ENCODE measurements at regions not wholly inside any gene's neighbourhood (a gene's known extent, or its start where the extent isn't known, plus 50 kb on each side); places are given as distances from the start of the nearest gene placed in this dataset.

DNA sequence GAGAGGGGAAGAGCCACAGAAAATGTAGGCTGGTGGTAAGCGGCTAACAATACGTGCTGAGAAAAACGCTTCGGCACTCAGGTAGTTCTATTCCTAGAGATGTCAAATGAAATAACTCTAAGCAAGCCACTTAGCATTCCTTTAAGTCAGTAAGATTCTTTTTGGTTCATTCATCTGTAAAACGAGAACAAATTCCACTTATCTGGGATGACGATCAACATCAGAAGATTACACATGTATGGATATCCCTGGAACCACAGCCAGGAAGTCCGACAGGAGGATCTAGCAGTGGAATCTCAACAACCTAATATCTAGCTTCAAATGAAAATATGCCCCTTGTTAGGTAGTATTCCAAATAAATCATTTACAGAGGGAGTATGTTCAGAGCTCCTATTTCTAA lies 74.6 kb upstream of the CDKN3 start:
- no peaks in the 10 kb centered on the region for H3K36me3 Mint-ChIP-seq
- TF ChIP-seq, protein P1, sequence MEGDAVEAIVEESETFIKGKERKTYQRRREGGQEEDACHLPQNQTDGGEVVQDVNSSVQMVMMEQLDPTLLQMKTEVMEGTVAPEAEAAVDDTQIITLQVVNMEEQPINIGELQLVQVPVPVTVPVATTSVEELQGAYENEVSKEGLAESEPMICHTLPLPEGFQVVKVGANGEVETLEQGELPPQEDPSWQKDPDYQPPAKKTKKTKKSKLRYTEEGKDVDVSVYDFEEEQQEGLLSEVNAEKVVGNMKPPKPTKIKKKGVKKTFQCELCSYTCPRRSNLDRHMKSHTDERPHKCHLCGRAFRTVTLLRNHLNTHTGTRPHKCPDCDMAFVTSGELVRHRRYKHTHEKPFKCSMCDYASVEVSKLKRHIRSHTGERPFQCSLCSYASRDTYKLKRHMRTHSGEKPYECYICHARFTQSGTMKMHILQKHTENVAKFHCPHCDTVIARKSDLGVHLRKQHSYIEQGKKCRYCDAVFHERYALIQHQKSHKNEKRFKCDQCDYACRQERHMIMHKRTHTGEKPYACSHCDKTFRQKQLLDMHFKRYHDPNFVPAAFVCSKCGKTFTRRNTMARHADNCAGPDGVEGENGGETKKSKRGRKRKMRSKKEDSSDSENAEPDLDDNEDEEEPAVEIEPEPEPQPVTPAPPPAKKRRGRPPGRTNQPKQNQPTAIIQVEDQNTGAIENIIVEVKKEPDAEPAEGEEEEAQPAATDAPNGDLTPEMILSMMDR (conservative IDR thresholded peaks at IDR 0.05): no peak
- H3K4me3 Mint-ChIP-seq: no peak overlapping the region
- no peak for DNase-seq (ENCODE audit: extremely low spot score, unreplicated experiment)
- peaks cover 43% of the 10 kb centered on the region for H3K4me1 Mint-ChIP-seq (ENCODE audit: unreplicated experiment)
- H3K27ac Mint-ChIP-seq: no peak overlapping the region
- H3K27me3 Mint-ChIP-seq: peaks cover 15% of the 10 kb centered on the region
- H3K9me3 Mint-ChIP-seq: no peaks in the 10 kb centered on the region

DNA sequence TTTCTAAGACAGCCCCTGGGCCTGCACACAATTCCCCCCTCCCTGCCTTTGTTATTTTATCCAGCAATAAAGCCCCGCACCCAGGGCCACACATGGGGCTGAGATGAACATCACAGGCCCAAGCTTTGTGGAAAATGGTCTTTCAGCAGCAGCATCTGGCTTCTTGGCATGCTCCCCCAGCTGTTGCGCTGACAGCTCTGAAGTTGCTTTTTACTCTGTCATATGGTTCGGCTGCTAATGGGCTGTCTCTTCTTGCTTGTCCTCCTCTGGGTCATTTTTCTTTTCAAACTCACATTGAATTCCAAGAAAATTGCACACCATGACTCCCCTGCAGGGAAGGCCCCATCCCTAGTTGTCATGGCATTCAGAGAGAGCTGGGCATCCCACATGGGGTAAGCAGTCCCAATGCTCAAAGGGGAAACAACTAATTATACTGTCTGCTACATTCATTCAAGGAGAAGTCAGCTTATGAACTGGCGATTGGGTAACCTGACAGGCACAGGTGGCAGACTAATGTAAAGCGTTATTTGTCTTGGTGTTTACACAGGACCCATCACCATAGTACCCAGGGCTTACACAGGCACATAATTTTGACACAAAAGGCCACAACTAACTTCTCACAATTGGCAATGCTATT lies 74.0 kb upstream of the CDKN3 start:
- H3K4me1 Mint-ChIP-seq (ENCODE audit: unreplicated experiment): peaks cover 38% of the 10 kb centered on the region
- no peak overlapping the region for H3K4me3 Mint-ChIP-seq
- TF ChIP-seq, protein P1 (conservative IDR thresholded peaks at IDR 0.05): no peak
- H3K9me3 Mint-ChIP-seq: no peaks in the 10 kb centered on the region
- H3K36me3 Mint-ChIP-seq: no peaks in the 10 kb centered on the region
- peaks cover 18% of the 10 kb centered on the region for H3K27me3 Mint-ChIP-seq
- DNase-seq (ENCODE audit: extremely low spot score, unreplicated experiment): no peak
- no peak overlapping the region for H3K27ac Mint-ChIP-seq

DNA sequence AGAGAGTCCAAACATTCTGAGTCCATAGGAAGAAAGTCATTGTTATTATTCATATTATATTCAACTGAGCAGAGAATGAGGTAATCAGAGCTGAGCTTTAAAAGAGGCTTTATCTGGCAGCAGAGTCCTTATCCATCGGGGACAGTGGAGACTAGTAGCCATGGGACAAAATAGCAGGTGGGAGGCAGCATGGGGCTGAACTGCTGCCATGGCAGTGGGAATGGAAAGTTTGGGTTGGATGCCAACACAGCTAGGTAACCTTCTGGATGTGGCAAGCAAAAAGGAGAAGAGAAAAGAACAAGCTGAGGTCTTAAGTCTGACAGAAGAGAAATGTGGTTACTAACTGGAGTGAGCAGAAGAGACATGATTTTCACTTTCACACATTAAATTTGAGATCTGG lies 71.0 kb upstream of the CDKN3 start:
- Mint-ChIP-seq H3K9me3 (no peaks in the 10 kb centered on the region), H3K27ac (no peak overlapping the region), H3K4me3 (no peak overlapping the region), H3K4me1 (ENCODE audit: unreplicated experiment) (peaks cover 37% of the 10 kb centered on the region), H3K27me3 (peaks cover 29% of the 10 kb centered on the region), H3K36me3 (no peaks in the 10 kb centered on the region)
- TF ChIP-seq, protein P1 (conservative IDR thresholded peaks at IDR 0.05): no peak
- DNase-seq (ENCODE audit: extremely low spot score, unreplicated experiment): no peak

DNA sequence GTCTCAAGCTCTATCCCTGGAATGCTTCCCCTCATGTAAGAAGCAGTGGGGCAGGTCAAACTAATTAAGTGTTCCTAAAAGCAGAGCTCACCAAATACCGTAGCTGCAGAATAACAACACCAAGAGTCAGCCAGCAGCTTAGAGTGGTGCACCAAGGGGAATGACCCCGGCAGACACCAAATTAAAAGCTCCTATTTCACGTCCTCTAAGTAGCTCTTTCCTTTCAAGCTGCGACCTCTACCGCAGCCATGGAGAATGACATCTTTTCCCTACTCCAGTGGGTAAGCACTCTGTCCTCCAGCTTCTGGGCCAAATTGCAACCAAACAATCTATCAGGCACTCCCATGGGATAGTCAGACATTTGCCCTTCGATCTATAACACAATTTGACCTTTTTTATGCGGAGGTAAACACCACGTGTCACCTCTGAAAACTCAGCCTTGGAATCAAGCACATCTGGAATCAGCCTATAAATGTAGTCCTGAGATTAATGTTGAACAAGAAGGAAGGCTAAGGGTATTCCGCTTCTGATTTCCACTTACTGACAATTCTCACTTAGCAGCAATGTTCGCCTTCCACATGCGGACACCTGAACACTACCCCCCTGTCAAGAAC lies 67.6 kb upstream of the CDKN3 start:
- Mint-ChIP-seq H3K36me3 (no peaks in the 10 kb centered on the region), H3K9me3 (no peaks in the 10 kb centered on the region), H3K27me3 (peaks cover 31% of the 10 kb centered on the region), H3K4me3 (no peak overlapping the region), H3K4me1 (ENCODE audit: unreplicated experiment) (peaks cover 23% of the 10 kb centered on the region), H3K27ac (no peak overlapping the region)
- DNase-seq (ENCODE audit: extremely low spot score, unreplicated experiment): no peak
- TF ChIP-seq, protein P1 (conservative IDR thresholded peaks at IDR 0.05): peak; percentile 85

DNA sequence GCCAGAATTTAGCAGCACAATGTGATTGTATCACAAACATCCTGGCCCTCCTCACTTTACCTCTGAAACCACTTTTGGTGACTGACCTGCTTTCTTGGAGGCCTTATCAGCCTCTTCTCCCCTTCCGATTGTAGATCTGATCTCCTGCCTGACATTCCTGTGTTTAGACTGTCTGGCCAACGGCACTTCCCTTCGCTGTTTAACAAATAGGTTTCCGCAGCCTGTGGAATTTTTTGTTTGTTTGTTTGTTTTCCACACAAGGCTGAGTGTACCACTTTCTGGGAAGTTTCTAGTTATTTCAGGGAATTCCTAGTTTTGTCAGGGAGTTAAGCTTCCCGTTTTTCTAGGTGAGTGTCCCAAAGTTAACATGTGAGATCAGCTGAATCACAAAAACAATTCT lies 65.9 kb upstream of the CDKN3 start:
- peaks cover 27% of the 10 kb centered on the region for H3K27me3 Mint-ChIP-seq
- H3K4me1 Mint-ChIP-seq (ENCODE audit: unreplicated experiment): peaks cover 14% of the 10 kb centered on the region
- TF ChIP-seq, protein P1 (conservative IDR thresholded peaks at IDR 0.05): no peak
- no peaks in the 10 kb centered on the region for H3K36me3 Mint-ChIP-seq
- no peak overlapping the region for H3K4me3 Mint-ChIP-seq
- DNase-seq (ENCODE audit: extremely low spot score, unreplicated experiment): no peak
- no peak overlapping the region for H3K27ac Mint-ChIP-seq
- H3K9me3 Mint-ChIP-seq: no peaks in the 10 kb centered on the region
